Naive thymus-derived CD4-positive, alpha-beta T cell (primary cell): ENCODE measurements at regions not wholly inside any gene's neighbourhood (a gene's known extent, or its start where the extent isn't known, plus 50 kb on each side); places are given as distances from the start of the nearest gene placed in this dataset.

Experiments used
- ATAC-seq: fragments of 150-1000 bp; cut with Tn5 transposase; 2 replicates; pipeline ENCODE4 v1.10.0; 2021; ENCODE audit warnings: mild to moderate bottlenecking, moderate library complexity
- CTCF ChIA-PET: fragments of 350-600 bp; sonication (Branson Sonifier 250); formaldehyde crosslinking; loops from one replicate; lab custom pipeline; 2021; ENCODE audit warnings: antibody characterized with exemption; lab: Charles Lee
- POLR2A ChIA-PET: fragments of 350-600 bp; sonication (Branson Sonifier 250); formaldehyde crosslinking; loops from one replicate; lab custom pipeline; 2021; ENCODE audit warnings: antibody characterized with exemption, inconsistent platforms; lab: Charles Lee
- DNase-seq, 9 donors: peaks; one replicate each; pipeline versions ENCODE4 v3.0.0 to v3.0.0-alpha.2; 2020 to 2022; ENCODE audit warnings: mixed read lengths in 1 of 9
- H3K27ac ChIP-seq: one replicate; pipeline ENCODE4 v1.7.0; 2013; ENCODE audit warnings: mild to moderate bottlenecking, low read depth, low read length, moderate library complexity
- H3K27me3 ChIP-seq, 2 donors: one replicate each; pipeline ENCODE4 v1.7.0; 2013; ENCODE audit warnings: low read length in 2 of 2, mild to moderate bottlenecking in 2 of 2, moderate library complexity in 2 of 2; ENCODE audit not compliant: control insufficient read depth in 2 of 2, insufficient read depth in 2 of 2
- H3K36me3 ChIP-seq, 3 experiments: 1 replicate in 2 of 3; 2 replicates in 1 of 3; pipeline ENCODE4 v1.7.0; 2013; ENCODE audit warnings: low read length in 3 of 3, mild to moderate bottlenecking in 3 of 3, moderate library complexity in 1 of 3; ENCODE audit not compliant: insufficient read depth in 3 of 3, control insufficient read depth in 2 of 3
- H3K4me1 ChIP-seq, 2 donors: one replicate each; pipeline ENCODE4 v1.7.0; 2013; ENCODE audit warnings: low read length in 2 of 2, mild to moderate bottlenecking in 2 of 2, moderate library complexity in 1 of 2; ENCODE audit not compliant: control insufficient read depth in 2 of 2, insufficient read depth in 2 of 2
- H3K4me3 ChIP-seq: 2 replicates; pipeline ENCODE4 v1.7.0; 2013; ENCODE audit warnings: mild to moderate bottlenecking, low read length
- H3K9me3 ChIP-seq, 3 experiments: 1 replicate in 2 of 3; 2 replicates in 1 of 3; pipeline ENCODE4 v1.7.0; 2013; ENCODE audit warnings: low read length in 3 of 3; ENCODE audit not compliant: control insufficient read depth in 2 of 3
- H3K27ac Mint-ChIP-seq, 9 donors: one replicate each; pipeline ENCODE4 v1.8.0; 2020 to 2022; ENCODE audit warnings: mixed read lengths in 9 of 9, mild to moderate bottlenecking in 8 of 9, moderate library complexity in 5 of 9, inconsistent platforms in 2 of 9
- H3K27me3 Mint-ChIP-seq, 5 donors: one replicate each; pipeline ENCODE4 v1.8.0; 2021 to 2022; ENCODE audit warnings: mixed read lengths in 5 of 5, mild to moderate bottlenecking in 1 of 5
- H3K36me3 Mint-ChIP-seq, 5 donors: one replicate each; pipeline ENCODE4 v1.8.0; 2020 to 2022; ENCODE audit warnings: mixed read lengths in 5 of 5, mild to moderate bottlenecking in 3 of 5, inconsistent platforms in 1 of 5
- H3K4me1 Mint-ChIP-seq, 7 donors: one replicate each; pipeline ENCODE4 v1.8.0; 2020 to 2022; ENCODE audit warnings: mixed read lengths in 7 of 7, mild to moderate bottlenecking in 3 of 7, inconsistent platforms in 1 of 7
- H3K4me3 Mint-ChIP-seq, 10 donors: one replicate each; pipeline ENCODE4 v1.8.0; 2020 to 2022; ENCODE audit warnings: mild to moderate bottlenecking in 10 of 10, mixed read lengths in 10 of 10, moderate library complexity in 6 of 10, inconsistent platforms in 2 of 10
- H3K9me3 Mint-ChIP-seq, 11 donors: one replicate each; pipeline ENCODE4 v1.8.0; 2020 to 2022; ENCODE audit warnings: mixed read lengths in 11 of 11, mild to moderate bottlenecking in 4 of 11, inconsistent platforms in 1 of 11, moderate library complexity in 1 of 11
- intact Hi-C, 2 donors: fragments of 100-400 bp; cut with micrococcal nuclease; formaldehyde crosslinking; loops; one replicate each; pipeline ENCODE4 v1.15.1; 2023

- Mint-ChIP-seq H3K27ac (no peak overlapping the region), H3K4me3 (no peak overlapping the region), H3K36me3 (peaks cover 0 to 3% (median 0%) of the 10 kb centered on the region in 5 donors), H3K9me3 (peaks cover 0 to 5% (median 1%) of the 10 kb centered on the region in 11 donors), H3K4me1 (no peaks in the 10 kb centered on the region), H3K27me3 (peaks cover 0 to 7% (median 0%) of the 10 kb centered on the region in 5 donors)
- no peaks in the 10 kb centered on the region for H3K4me1 ChIP-seq
- intact Hi-C loops, result no loop called here
- ChIA-PET CTCF (no interaction called here), POLR2A (no interaction called here)
- no peak overlapping the region for H3K4me3 ChIP-seq
- no peaks in the 10 kb centered on the region for H3K27me3 ChIP-seq
- no peak for DNase-seq
- H3K27ac ChIP-seq, result no peak overlapping the region
- no peaks in the 10 kb centered on the region for H3K36me3 ChIP-seq
- no peaks in the 10 kb centered on the region for H3K9me3 ChIP-seq
- no peak for ATAC-seq
Observed at GRCh38 chr4:183588169-183588675, 70.8 kb downstream of the RWDD4 start.

GRCh38 chr4:183588691-183589090 is 70.3 kb downstream of the RWDD4 start:
- Histone ChIP-seq H3K36me3 (no peaks in the 10 kb centered on the region), H3K27ac (no peak overlapping the region), H3K4me1 (no peaks in the 10 kb centered on the region), H3K9me3 (no peaks in the 10 kb centered on the region), H3K4me3 (no peak overlapping the region), H3K27me3 (no peaks in the 10 kb centered on the region)
- no peak for ATAC-seq
- H3K4me1 Mint-ChIP-seq, result no peaks in the 10 kb centered on the region
- H3K4me3 Mint-ChIP-seq, result no peak overlapping the region
- H3K27me3 Mint-ChIP-seq, result peaks cover 0 to 7% (median 0%) of the 10 kb centered on the region in 5 donors
- H3K27ac Mint-ChIP-seq, result no peak overlapping the region
- ChIA-PET POLR2A (no interaction called here), CTCF (no interaction called here)
- H3K36me3 Mint-ChIP-seq, result no peaks in the 10 kb centered on the region
- no peak for DNase-seq
- H3K9me3 Mint-ChIP-seq, result peaks cover 0 to 2% (median 0%) of the 10 kb centered on the region in 11 donors
- intact Hi-C loops, result no loop called here

- DNase-seq (no peak), ATAC-seq (no peak)
- H3K27ac Mint-ChIP-seq, result no peak overlapping the region
- CTCF ChIA-PET, result no interaction called here
- no peak overlapping the region for H3K4me3 Mint-ChIP-seq
- POLR2A ChIA-PET, result interaction anchor here (1.0 kb wide), 1 partner anchor 50 kb away, joined by 3 read pairs; no protein-coding TSS in a partner anchor
- Histone ChIP-seq H3K27me3 (no peaks in the 10 kb centered on the region), H3K4me1 (no peaks in the 10 kb centered on the region), H3K4me3 (no peak overlapping the region), H3K36me3 (no peaks in the 10 kb centered on the region), H3K27ac (no peak overlapping the region), H3K9me3 (no peaks in the 10 kb centered on the region)
- H3K4me1 Mint-ChIP-seq, result no peaks in the 10 kb centered on the region
- H3K27me3 Mint-ChIP-seq, result peaks cover 0 to 7% (median 0%) of the 10 kb centered on the region in 5 donors
- intact Hi-C loops, result no loop called here
- H3K36me3 Mint-ChIP-seq, result no peaks in the 10 kb centered on the region
- H3K9me3 Mint-ChIP-seq, result peaks cover 0 to 2% (median 0%) of the 10 kb centered on the region in 11 donors
Observed at GRCh38 chr4:183589461-183590099, 69.4 kb downstream of the RWDD4 start.
